Fibroblast of lung (primary cell): ENCODE measurements at regions not wholly inside any gene's neighbourhood (a gene's known extent, or its start where the extent isn't known, plus 50 kb on each side); places are given as distances from the start of the nearest gene placed in this dataset.

ENCODE experiments used
- EZH2 ChIP-seq: IDR thresholded peaks from 2 replicates; pipeline ENCODE4 v1.5.1; 2012; ENCODE audit warnings: low read length, control low read depth, mild to moderate bottlenecking; ENCODE audit errors: missing control alignments
- TF ChIP-seq, protein P1 (sequence below), 2 donors: IDR thresholded peaks in 1 of 2; conservative IDR thresholded peaks in 1 of 2; 1 replicate in 1 of 2; 2 replicates in 1 of 2; pipeline ENCODE4 v1.5.1; 2011 to 2012; ENCODE audit warnings: low read length in 2 of 2, control low read depth in 1 of 2, inconsistent platforms in 1 of 2, low read depth in 1 of 2, mild to moderate bottlenecking in 1 of 2

DNA sequence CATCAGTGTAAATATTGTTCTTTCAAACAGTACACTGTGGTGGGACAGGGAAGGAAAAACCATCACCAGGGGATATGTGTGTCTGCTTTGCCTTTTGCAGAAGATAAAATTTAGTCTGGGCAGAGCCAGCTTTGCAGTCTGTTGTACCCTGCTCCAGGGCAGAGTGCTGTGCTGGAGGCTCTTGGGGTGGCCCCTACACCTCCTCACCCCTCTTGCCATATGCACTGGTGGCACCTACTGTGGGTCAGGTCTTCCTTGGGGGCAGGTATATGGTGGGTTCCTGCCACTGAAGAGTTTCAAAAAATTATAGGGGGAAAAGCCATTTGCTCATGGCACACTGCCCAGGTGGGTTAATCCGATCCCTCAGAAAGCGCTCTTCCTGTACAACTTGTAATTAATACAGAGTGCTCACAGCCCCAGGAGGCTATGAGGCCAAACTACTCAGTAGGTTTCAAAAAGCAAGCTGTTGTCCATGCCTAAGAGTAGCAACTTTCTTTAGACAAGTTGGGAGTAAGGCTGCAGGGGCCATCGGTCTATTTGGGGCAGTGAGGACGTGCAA, 112.7 kb upstream of the BMPER start:
- TF ChIP-seq, protein P1, sequence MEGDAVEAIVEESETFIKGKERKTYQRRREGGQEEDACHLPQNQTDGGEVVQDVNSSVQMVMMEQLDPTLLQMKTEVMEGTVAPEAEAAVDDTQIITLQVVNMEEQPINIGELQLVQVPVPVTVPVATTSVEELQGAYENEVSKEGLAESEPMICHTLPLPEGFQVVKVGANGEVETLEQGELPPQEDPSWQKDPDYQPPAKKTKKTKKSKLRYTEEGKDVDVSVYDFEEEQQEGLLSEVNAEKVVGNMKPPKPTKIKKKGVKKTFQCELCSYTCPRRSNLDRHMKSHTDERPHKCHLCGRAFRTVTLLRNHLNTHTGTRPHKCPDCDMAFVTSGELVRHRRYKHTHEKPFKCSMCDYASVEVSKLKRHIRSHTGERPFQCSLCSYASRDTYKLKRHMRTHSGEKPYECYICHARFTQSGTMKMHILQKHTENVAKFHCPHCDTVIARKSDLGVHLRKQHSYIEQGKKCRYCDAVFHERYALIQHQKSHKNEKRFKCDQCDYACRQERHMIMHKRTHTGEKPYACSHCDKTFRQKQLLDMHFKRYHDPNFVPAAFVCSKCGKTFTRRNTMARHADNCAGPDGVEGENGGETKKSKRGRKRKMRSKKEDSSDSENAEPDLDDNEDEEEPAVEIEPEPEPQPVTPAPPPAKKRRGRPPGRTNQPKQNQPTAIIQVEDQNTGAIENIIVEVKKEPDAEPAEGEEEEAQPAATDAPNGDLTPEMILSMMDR (conservative IDR thresholded peaks at IDR 0.05 in 1 of 2, IDR thresholded peaks at IDR 0.05 in 1 of 2; ENCODE audit: low read depth in 1 of 2, low read length in 2 of 2), result no peak
- TF ChIP-seq EZH2, result no peak
